Epithelial cell of prostate (primary cell): ENCODE measurements at regions not wholly inside any gene's neighbourhood (a gene's known extent, or its start where the extent isn't known, plus 50 kb on each side); places are given as distances from the start of the nearest gene placed in this dataset.
"Not testable (repeated sequence)": the region's sequence is repeated elsewhere in the genome, so short reads cannot be mapped to it uniquely, and the experiment has no call there.

Experiments
- DNase-seq: peaks from one replicate; pipeline ENCODE4 v3.0.0-alpha.2; 2011; ENCODE audit warnings: low read depth, low spot score
- H3K27ac ChIP-seq: fragments of 450-650 bp; 2 replicates; pipeline ENCODE4 v1.5.1; 2017; ENCODE audit warnings: mild to moderate bottlenecking

DNA sequence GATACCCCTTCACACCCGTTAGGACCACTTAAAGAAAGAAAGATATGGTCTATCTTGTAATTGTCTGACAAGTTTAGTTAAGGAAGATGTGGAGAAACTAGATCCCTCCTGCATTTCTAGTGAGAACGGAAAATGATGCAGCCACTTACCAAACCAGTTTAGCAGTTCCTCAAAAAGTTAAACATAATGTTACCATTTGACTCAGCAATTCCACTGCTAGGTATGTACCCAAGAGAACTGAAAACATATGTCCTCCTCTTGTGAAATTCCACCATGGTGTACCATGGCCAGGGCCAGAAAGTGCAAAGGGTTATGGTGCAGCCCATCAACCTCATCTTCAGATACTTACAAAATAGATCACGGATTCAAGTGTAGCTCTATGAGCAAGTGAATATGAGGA, 79.0 kb upstream of the ID2 start:
- DNase-seq, result no peak
- H3K27ac ChIP-seq, result no peak overlapping the region

DNA sequence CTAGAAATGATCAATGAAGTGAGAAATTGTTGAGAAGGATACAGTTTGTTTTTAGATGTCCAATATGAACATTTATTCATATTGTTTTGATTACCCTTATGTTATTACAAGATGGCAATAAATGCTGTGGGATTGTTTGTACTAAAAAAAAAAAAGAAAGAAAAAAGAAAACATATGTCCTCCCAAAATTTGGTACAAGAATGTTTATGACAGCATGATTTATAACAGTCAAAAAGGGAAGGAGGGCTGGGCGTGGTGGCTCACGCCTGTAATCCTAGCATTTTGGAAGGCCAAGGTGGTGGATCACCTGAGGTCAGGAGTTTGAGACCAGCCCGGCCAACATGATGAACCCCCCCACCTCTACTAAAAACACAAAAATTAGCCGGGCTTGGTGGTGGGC, 78.5 kb upstream of the ID2 start:
- H3K27ac ChIP-seq, result not testable (repeated sequence)

DNA sequence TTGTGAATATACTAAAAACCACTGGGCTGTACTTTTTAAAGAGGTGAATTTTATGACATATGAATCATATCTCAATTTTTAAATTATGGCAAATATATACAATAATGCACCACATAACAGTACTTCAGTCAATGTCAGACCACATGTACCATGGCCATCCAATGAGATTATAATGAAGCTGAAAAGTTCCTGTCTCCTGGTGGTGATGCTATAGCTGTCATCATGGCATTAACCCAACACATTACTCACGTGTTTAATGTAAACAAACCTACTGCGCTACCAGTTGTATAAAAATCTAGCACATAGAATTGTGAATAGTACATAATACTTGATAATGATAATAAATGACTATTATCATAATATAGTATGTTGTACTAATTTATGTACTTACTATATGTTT, 77.6 kb upstream of the ID2 start:
- no peak overlapping the region for H3K27ac ChIP-seq
- no peak for DNase-seq

More for the DNA sequence above, 78.5 kb upstream of the ID2 start:
- not testable (repeated sequence) for DNase-seq

DNA sequence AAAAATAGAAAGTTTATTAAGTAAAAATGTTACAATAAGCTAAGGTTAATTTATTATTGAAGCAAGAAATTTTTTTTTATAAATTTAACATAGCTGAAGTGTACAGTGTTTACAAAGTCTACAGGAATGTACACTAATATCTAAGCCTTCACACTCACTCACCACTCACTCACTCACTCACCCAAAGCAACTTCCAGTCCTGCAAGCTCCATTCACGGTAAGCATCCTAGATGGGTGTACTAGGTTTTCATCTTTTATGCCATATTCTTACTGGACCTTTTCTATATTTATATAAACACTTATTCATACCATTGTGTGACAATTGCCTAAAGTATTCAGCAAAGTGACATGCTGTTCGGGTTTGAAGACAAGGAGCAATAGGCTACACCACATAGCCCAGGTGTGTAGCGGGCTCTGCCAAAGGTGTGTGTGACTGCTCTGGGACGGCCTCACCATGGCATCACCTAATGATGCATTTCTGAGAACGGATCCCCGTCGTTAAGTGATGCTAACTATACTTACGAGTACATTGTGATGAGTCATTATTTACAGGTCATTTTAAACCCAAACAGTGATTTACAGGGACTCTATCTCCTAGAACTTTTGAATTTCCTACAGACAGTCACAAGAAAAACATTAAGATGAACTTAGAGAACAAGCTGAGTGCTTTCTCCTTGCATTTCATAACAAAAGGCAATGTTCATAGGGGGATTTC, 76.3 kb upstream of the ID2 start:
- peak; percentile 3 for DNase-seq

DNA sequence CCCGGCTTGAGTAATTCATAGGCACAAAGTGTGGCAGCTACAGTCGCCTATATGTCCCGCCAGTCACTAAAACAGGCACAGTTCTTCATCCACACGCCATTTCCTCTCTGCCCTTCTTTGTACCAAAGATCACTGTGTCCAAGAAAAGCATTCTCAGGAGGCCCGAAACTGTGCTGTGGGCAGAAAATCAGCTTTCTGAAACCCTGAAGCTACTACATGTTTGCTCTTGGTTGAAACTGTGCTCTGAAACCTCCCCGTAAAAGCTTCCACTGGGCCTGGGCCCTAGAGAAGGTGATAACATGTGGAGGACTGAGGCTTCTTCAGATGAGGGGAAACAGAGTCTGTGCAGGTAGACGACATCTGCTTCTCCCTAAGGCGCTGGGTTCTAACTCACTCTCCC, 75.6 kb upstream of the ID2 start:
- DNase-seq, result no peak
- no peak overlapping the region for H3K27ac ChIP-seq

More for the DNA sequence above, 76.3 kb upstream of the ID2 start:
- no peak overlapping the region for H3K27ac ChIP-seq

DNA sequence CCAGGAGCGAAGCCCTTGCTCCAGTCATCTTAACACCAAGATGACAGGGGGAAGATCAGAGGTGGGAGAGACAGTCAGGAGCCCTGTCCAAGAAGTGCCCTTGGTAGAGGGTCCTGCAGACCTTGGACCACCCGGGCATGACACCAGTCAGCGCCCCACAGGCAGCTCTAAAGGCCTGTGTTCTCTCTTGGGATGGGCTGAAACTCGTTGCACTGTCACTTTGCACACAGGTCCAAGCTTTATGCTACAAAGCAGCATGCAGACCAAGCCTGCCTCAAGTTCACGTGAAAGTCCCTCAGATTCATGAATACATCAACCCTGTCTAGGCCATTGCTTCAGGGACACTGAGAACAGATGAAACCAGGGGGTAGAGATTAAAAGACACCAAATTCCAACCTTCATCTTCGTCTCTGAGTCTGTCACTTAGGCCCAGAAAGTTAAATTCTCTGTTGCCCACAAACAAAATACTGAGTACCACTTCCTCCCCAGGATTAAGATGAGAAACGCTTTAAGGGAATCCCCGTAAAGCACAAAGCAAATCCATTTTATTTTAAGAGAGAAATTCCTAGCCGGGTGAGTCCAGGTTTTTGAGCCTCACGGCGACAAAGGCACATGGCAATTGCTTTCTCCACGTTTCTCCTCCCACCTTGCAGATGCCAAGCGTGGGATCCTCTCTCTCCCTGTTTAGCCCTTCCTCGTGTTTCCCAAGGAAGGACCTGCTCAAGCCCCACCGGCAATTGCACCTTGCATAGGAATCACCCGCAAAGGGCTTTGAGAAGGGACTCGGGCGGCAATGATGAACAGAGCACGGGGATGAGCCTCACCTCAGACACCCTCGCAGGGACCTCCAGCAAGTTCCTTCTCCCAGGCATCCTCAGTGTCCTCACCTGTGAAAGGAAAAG, 75.0 kb upstream of the ID2 start:
- no peak for DNase-seq
- H3K27ac ChIP-seq, result no peak overlapping the region

DNA sequence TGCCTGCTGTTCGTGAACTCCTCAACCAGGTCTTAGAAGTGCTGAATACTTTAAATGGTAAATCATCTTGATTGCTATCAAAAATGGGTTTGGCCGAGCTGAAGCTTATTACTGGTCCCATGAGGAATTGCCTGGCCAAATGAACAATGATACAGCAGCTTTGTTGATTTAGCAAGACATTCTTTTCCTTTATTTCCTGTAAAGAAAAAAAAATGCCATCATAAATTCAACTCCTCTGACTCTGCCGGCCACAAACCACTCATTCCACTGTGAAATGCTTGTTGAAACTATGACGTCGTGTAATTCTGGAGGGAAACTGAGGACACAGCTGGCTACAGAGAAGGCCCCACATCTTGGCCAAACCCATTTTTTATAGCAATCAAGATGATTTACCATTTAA, 74.2 kb upstream of the ID2 start:
- no peak overlapping the region for H3K27ac ChIP-seq
- DNase-seq, result peak; percentile 3

DNA sequence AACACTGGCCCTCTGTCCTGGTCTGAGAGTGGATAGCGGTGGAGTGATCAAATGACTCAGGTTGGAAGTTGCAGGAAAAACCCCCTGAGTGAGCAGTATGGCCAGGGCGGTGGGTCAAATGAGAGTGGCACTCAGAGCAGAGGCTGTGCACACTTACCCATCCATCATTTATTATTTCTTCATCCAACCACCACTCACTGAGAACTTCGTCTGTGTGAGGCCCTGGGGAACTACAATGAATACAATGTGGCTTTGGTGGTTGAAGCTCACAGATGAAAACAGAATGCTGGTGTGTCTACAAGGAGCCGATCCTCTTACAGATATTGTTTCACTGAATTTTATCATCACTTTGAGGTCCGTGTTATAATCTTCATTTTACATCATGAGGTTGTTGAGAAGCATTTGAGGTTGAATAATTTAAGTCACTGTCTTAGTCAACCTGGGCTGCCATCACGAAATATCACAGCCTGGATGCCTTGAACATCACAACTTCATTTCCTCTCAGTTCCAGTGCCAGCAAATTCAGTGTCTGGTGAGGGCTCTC, 73.4 kb upstream of the ID2 start:
- DNase-seq, result no peak
- no peak overlapping the region for H3K27ac ChIP-seq

DNA sequence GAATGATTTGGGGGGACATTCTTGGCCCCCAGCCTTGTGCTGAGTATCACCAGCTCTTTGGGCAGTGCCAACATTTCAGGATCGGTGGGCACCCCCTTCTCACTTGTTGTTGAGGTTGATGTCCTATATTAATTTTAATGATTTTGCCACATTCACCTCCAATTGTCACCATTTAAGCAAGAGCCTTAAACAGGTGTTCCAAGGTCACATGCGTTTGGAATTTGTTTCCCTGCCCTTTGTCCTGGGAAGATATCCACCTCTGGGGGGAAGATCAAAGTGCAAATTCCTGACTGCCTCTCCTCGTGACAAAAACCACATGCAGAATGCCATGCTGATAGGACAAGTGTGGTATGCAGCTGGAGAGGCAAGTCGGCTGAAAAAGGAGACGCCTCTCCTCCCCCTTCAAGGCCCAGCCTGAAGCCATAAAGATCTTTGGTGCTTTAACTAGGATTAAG, 72.5 kb upstream of the ID2 start:
- DNase-seq, result no peak

DNA sequence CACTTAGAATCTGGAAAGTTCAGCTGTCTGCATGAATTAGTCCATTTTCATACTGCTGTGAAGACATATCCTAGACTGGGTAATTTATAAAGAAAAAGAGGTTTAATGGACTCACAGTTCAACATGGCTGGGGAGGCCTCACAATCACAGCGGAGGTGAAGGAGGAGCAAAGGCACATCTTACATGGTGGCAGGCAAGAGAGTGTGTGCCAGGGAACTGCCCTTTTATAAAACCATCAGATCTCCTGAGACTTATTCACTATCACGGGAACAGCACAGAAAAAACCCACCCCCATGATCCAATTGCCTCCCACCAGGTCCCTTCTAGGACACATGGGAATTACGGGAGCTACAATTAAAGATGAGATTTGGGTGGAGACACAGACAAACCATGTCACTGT, 71.1 kb upstream of the ID2 start:
- DNase-seq, H3K27ac ChIP-seq: not testable (repeated sequence)

More for the DNA sequence above, 72.5 kb upstream of the ID2 start:
- H3K27ac ChIP-seq, result no peak overlapping the region

DNA sequence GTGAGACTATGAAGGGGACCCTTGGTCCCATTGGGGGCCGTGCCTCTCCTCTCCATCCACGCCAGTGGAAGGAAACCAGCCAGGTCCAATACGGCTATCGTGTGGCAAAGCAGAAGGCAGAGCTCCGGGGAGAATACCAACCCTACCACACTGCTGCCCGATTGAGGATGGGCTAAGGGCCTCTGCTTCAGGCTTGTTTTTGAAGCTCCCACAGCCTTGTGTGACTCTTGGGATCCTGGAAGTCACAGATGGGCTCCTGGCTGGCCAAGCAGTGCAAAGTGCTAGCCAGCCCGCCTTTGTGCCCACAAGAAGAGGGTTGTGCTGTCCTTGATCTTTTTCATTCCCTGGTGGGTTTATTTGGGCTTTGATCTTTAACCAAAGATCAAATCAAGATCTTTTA, 70.6 kb upstream of the ID2 start:
- DNase-seq, result no peak
- no peak overlapping the region for H3K27ac ChIP-seq

DNA sequence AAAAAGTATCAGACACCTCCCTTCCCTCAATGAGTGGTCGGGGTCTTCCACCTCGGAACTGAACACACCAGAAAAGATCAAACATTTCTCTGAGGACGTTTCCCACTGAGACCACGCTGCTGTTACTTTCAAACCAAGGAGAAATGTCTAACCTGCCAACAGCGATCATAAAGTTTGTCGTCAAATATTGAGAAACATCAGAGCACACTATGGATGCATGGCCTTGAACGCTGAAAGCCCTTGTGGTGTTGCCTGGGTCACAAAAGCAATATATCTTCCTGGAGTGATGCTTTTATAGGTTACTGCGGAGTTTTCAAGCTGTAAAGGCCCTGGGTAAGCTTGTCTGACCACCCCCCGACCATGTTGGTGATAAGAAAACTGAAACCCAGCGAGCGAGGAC, 70.2 kb upstream of the ID2 start:
- no peak overlapping the region for H3K27ac ChIP-seq
- no peak for DNase-seq

DNA sequence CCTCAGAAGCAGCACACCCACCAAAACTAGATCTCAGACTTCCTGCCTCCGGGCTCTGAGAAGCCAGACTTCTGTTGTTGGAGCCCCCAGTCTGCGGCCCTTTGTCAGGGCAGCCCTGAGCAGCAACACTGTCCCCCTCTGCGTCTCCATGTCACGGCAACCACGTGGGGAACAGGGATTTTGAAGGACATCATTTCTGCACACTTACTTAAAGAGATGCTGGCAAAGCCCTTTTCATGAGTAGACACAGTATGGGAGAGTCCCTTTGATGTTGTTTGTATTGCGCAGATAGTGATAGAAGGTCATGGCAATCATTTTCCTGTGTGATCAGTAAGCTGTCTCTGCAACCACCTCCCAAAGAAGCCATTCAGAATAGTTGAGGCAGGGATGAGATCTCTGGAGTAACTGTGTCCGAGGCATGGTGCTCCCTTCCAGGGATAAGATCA, 69.1 kb upstream of the ID2 start:
- no peak for DNase-seq
- H3K27ac ChIP-seq, result no peak overlapping the region

DNA sequence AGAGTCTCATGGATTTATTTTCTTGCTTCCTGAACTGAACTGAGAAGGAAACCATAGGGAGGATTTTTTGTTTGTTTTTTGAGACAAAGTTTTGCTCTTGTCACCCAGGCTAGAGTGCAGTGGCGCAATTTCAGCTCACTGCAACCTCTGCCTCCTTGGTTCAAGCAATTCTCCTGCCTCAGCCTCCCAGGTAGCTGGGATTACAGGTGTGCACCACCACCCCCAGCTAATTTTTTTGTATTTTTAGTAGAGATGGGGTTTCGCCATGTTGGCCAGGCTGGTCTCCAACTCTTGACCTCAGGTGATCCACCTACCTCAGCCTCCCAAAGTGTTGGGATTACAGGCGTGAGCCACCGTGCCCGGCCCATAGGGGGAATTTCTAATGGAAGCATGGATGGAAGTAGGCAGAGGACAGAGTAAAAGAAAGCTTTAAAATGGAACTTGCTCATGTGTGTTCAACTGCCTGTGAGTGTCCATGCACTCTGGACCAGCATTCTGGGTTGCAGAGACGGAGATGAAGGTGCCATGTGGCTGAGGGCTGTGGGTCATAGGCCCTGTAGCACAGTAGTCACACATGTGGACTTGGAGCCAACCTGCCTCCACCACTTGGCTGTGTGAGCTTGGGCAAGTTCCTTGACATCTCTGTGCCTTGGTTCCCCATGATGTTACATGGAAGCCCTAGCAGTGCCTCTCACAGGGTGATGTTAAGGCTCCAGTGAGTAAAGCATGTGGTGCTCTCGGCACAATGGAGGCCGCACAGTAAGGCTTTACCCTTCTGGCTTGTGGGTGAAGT, 68.5 kb upstream of the ID2 start:
- not testable (repeated sequence) for H3K27ac ChIP-seq, DNase-seq

DNA sequence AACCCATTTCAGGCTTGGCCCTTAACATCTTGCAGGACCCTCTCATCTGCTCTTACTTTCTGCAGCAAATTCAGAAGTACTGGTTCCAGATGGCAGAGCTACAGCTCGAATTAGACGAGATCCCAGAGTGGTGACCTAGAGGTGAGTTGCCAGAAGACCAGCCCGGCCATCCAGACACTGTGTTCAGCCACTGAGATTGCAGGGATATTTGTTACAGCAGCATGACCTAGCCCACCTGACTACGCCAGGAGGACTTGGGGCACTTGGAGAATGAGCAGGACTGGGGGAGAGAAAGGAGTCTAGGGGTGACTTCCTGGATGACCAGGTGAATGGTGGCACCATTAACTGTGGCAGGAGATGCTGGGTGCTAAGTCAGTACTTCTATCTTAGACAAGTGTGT, 67.2 kb upstream of the ID2 start:
- no peak for DNase-seq
- H3K27ac ChIP-seq, result no peak overlapping the region

DNA sequence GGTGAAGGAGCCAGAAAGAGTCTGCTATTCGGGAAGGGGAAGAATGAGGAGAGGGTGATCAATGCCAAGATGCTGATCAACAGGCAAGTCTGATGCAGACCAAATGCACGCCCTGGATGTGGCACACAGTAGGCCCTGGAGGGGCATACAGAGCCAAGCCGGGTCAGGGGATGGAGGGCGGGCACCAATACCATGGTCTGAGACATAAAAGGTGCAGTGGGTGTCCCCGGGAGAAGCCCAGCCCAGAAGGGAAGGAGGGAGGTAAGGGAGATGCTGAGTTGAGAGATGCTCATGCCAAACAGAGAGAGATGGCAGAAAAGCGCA, 66.6 kb upstream of the ID2 start:
- no peak for DNase-seq
- no peak overlapping the region for H3K27ac ChIP-seq

DNA sequence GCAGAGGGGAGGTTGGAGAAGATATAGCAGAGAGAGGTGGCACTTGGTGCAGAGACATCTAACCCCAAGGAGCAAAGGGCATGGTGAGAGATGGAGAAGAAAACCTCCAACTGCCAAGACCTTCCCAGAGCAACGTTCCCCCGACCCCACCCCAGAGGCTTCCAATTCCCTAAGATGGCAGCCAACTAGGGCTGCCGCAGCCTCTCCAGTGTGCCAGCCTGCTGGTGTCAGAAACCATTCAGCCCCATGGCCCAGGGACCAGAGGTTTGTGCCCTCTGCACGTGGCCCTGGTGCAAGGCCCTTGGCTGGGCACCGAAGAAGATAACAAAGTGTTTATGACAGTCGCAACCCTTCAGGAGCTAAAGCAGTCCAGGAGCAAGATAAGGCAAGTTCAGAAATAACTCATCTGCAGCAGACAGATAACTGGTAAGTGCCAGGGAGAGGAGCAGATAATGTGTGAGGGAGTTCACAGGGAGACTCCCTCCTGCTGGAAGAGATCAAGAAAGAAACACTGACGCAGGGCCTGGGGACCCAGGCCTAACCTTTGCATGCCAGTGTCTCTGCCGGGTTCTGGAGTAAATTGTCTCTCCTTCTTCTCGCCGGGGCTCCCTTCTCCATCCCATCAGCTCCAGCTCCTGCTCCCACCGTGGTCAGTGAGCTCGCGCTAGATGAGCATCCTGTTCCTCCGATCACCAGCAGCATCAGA, 66.1 kb upstream of the ID2 start:
- H3K27ac ChIP-seq, result no peak overlapping the region
- no peak for DNase-seq

DNA sequence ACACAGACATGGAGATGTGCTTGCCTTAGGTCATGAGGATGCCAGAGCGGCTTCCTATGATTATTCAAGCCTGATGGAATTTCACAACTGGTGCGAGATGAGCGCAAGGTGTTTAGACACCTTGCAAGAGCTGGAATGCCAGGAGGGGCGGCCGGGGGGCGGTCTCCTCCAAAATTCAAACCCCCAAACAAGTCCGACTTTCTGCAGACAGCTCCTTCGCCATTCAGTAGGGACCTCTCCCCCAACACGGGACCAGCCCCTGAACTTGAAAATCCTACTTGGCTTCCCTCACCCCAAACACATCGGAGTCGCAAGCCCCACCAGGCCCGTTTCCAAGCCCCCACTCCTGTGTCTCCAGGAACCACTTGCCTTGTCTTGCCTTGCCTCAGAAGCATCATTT, 64.8 kb upstream of the ID2 start:
- no peak for DNase-seq
- no peak overlapping the region for H3K27ac ChIP-seq

DNA sequence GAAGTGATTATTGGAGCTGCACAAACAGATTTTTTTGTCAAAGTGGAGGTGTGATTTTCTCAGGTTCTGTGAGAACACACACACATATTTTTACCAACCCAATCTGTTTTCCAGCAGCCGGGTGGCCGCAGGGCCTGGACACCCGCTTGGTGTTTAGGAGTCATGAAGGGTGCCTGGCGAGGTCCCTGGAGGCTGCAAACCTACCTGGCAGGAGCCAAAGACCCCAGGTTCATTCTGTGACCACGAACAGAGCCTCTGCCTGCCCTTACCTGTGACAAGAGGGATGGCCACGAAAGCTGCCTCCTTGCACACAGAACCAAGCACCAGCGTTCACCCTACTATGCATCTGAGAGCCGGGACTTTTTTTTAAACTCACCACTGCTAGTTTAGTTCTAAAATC, 64.3 kb upstream of the ID2 start:
- no peak overlapping the region for H3K27ac ChIP-seq
- no peak for DNase-seq

DNA sequence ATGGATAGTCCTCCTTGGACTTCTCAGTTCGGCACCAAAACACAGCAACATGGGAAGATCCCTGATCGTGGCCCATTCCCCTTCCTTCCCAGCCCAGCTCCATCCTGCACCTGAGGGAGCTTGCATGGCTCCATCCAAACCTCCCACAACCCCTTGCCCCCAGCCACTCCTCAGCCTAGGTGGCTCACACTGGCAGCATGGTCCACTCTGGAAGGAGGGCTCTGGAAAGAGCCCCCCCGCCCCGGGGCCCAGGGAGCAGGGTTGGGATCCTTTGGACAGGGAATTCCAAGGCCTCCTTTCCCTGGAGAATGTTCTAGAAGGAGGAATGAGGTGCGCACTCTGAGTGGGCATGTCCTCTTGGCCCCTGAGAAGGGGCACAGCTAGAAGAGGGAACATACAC, 62.8 kb upstream of the ID2 start:
- DNase-seq, result no peak
- no peak overlapping the region for H3K27ac ChIP-seq
